PFSK-1 (cell line): ENCODE measurements at regions not wholly inside any gene's neighbourhood (a gene's known extent, or its start where the extent isn't known, plus 50 kb on each side); places are given as distances from the start of the nearest gene placed in this dataset.

Experiments used
- FOXP2 ChIP-seq: optimal IDR thresholded peaks from 2 replicates; pipeline ENCODE3; 2011; ENCODE audit warnings: borderline replicate concordance, control low read depth, inconsistent platforms; ENCODE audit not compliant: insufficient read depth; ENCODE audit errors: extremely low read length, extremely low read depth
- POLR2AphosphoS5 ChIP-seq: IDR thresholded peaks from 2 replicates; pipeline ENCODE4 v1.6.1; 2012; ENCODE audit warnings: low read depth, mild to moderate bottlenecking, control low read depth, low read length, moderate library complexity
- SIN3A ChIP-seq: IDR thresholded peaks from 2 replicates; pipeline ENCODE4 v1.6.1; 2012; ENCODE audit warnings: mild to moderate bottlenecking, low read length, moderate library complexity, borderline replicate concordance; ENCODE audit not compliant: insufficient read depth
- TAF1 ChIP-seq: IDR thresholded peaks from 2 replicates; pipeline ENCODE4 v1.6.1; 2012; ENCODE audit warnings: low read length, control low read depth, borderline replicate concordance; ENCODE audit not compliant: insufficient read depth
- TF ChIP-seq, protein P1 (sequence below), 2 experiments: IDR thresholded peaks; 2 replicates each; pipeline versions ENCODE4 v1.6.1 to v1.8.0; 2011 to 2012; ENCODE audit warnings: low read depth in 2 of 2, low read length in 2 of 2, control low read depth in 1 of 2, inconsistent platforms in 1 of 2, mild to moderate bottlenecking in 1 of 2, moderate library complexity in 1 of 2; ENCODE audit not compliant: insufficient read depth in 1 of 2

DNA sequence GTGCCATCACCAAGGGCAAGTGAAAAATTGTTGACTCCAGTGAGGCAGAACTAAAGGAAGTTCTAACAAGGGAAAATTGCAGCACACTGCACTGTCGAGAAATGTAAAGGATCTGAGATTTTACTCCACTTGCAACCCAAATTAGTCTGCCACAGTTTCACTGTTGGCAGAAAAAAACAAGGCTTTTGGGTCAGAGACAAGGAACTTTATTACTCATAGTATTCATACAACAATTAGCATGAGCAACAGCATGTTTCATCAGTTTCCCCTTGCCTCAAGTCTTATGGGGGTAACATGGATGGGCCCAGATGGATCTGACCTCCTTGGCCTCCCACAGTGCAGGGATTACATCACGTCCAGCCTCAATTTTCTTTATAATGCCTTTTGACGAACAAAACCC, 125.3 kb downstream of the LTN1 start:
- no peak for TF ChIP-seq POLR2AphosphoS5
- no peak for TF ChIP-seq TAF1
- TF ChIP-seq, protein P1, sequence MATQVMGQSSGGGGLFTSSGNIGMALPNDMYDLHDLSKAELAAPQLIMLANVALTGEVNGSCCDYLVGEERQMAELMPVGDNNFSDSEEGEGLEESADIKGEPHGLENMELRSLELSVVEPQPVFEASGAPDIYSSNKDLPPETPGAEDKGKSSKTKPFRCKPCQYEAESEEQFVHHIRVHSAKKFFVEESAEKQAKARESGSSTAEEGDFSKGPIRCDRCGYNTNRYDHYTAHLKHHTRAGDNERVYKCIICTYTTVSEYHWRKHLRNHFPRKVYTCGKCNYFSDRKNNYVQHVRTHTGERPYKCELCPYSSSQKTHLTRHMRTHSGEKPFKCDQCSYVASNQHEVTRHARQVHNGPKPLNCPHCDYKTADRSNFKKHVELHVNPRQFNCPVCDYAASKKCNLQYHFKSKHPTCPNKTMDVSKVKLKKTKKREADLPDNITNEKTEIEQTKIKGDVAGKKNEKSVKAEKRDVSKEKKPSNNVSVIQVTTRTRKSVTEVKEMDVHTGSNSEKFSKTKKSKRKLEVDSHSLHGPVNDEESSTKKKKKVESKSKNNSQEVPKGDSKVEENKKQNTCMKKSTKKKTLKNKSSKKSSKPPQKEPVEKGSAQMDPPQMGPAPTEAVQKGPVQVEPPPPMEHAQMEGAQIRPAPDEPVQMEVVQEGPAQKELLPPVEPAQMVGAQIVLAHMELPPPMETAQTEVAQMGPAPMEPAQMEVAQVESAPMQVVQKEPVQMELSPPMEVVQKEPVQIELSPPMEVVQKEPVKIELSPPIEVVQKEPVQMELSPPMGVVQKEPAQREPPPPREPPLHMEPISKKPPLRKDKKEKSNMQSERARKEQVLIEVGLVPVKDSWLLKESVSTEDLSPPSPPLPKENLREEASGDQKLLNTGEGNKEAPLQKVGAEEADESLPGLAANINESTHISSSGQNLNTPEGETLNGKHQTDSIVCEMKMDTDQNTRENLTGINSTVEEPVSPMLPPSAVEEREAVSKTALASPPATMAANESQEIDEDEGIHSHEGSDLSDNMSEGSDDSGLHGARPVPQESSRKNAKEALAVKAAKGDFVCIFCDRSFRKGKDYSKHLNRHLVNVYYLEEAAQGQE (IDR thresholded peaks at IDR 0.05; ENCODE audit: insufficient read depth in 1 of 2, low read depth in 2 of 2, low read length in 2 of 2), result no peak
- no peak for TF ChIP-seq SIN3A
- TF ChIP-seq FOXP2, result no peak

- TF ChIP-seq FOXP2 (no peak), TAF1 (no peak), SIN3A (no peak), POLR2AphosphoS5 (no peak)
- TF ChIP-seq, protein P1 (IDR thresholded peaks at IDR 0.05; ENCODE audit: insufficient read depth in 1 of 2, low read depth in 2 of 2, low read length in 2 of 2), result no peak
These were observed 127.0 kb downstream of the LTN1 start for GRCh38 chr21:28865488-28866186.

DNA sequence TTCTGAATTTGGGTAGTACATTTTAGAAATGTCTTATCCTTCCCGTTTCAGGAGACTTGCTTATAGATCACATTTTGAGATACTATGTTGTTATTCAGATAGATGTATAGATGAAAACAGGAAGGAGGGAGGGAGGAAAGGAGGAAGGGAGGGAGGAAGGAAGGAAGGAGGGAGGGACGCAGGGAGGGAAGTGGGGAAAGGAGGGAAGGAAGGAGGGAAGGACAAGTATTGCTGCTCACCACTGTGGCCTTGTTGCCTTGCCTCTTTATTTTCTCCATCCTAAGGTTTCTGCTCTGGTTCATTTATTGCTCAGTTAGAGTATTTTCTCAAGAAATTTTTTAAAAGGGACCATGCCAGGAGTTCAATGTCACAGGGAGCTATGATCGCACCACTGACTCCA, 134.3 kb downstream of the LTN1 start:
- TF ChIP-seq TAF1 (no peak), POLR2AphosphoS5 (no peak), FOXP2 (no peak), SIN3A (no peak)
- TF ChIP-seq, protein P1 (IDR thresholded peaks at IDR 0.05; ENCODE audit: insufficient read depth in 1 of 2, low read depth in 2 of 2, low read length in 2 of 2), result no peak

DNA sequence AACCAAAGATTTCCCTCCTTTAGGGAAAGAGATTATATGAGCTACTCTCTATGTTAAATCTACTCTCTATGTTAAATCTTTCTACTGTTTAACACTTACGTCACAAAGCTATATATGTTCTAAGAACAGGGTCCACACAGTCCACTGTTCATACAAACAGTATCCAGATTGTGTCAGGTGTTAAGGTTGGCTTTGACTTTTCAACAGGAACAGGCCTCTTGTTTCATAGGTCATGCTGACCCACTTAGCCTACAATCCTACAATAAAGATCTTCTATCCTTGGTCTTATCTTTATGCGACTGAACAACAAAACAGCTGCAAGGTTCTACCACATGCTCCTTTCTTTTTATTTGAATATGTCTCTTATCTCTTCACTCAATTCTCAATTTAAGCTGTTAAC, 134.9 kb downstream of the LTN1 start:
- TF ChIP-seq SIN3A (no peak), TAF1 (no peak), POLR2AphosphoS5 (no peak), FOXP2 (no peak)
- TF ChIP-seq, protein P1 (IDR thresholded peaks at IDR 0.05; ENCODE audit: insufficient read depth in 1 of 2, low read depth in 2 of 2, low read length in 2 of 2), result no peak
